C4-2B (cell line): ENCODE measurements at regions not wholly inside any gene's neighbourhood (a gene's known extent, or its start where the extent isn't known, plus 50 kb on each side); places are given as distances from the start of the nearest gene placed in this dataset.

Experiments
- CTCF ChIP-seq: fragments of 450-650 bp; conservative IDR thresholded peaks from 2 replicates; pipeline ENCODE4 v1.5.1; 2017; ENCODE audit warnings: mild to moderate bottlenecking
- ZFX ChIP-seq: fragments of 450-650 bp; IDR thresholded peaks from 2 replicates; pipeline ENCODE4 v1.6.1; 2017

GRCh38 chr4:95742179-95742578 is 97.7 kb upstream of the PDHA2 start:
- no peak for TF ChIP-seq CTCF
- no peak for TF ChIP-seq ZFX
